NCI-H82 (cell line): ENCODE measurements at regions not wholly inside any gene's neighbourhood (a gene's known extent, or its start where the extent isn't known, plus 50 kb on each side); places are given as distances from the start of the nearest gene placed in this dataset.
A peak's percentile ranks its signal among the peaks of the same experiment; 100 is the strongest.
"Not testable (repeated sequence)": the region's sequence is repeated elsewhere in the genome, so short reads cannot be mapped to it uniquely, and the experiment has no call there.

ENCODE experiments used
- DNase-seq: peaks from one replicate; lab custom pipeline; 2025; lab: John Stamatoyannopoulos, UW

DNA sequence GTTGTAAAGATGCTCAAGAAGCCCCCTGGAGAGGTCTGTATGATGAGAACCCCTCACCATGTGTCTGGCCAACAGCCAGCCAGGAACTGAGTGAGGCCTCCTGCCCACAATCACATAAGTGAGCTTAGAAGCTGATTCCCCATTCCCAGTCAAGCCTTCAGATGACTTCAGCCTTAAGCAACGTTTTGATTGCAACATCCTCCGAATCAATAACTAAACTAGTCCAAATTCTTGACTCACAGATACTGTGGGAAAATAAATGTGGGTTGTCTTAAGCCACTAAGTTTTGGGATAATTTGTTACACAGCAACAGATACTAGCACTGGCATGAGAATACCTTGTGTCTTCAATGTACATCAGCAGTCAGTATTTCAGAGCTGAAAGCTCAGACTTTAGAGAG is 54.5 kb upstream of the HS3ST4 start:
- no peak for DNase-seq

DNA sequence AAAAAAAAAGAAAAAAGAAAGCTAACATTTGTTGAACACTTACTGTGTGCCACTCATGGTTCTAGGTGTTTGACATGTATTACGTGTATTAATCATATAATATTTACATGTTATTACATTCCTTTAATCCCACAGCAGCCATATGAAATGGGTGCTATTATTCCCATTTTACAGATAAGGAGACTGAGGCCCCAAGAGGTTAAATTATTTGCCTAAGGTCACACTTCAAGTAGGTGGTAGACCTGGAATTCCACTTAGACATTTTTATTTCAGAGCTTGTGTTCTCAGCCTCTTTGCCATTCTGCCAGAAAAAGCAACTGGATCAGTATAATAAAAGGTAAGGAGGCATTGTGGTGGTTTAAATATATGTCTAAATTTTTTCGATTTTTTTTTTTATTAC is 55.1 kb upstream of the HS3ST4 start:
- DNase-seq = no peak

DNA sequence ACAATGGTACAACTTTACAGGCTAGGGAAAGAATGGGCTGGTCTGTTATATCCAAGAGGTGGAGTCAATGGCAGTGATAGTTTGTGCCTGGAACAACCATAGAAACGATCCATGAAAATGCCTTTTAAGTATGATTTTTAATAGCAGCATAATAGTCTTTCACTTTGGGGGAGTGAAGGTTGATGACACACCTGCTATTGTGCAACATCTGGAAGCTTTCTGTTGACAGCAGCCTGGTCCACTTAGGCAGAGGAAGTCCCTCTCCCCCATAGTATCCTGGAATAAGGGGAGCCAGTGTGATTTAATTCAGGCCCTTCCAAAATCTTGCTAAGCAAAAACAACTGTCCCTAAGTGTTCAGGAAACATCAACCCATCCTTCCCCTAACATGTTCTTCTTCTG is 56.3 kb upstream of the HS3ST4 start:
- DNase-seq = no peak

- DNase-seq = no peak
Measured at GRCh38 chr16:25633549-25633948, 58.2 kb upstream of the HS3ST4 start.

DNA sequence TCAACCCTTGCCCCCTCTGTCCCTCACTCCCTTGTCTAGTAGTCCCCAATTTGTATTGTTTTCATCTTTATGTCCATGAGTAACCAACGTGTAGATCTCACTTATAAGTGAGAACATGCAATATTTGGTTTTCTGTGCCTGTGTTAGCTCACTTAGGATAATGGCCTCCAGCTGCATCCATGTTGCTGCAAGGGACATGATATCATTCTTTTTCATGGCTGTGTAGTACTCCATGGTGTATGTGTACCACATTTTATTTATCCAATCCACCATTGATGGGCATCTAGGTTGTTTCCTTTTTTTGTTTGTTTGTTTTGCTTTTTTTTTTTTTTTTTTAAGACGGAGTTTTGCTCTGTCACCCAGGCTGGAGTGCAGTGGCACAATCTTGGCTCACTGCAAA is 63.0 kb upstream of the HS3ST4 start:
- no peak for DNase-seq

DNA sequence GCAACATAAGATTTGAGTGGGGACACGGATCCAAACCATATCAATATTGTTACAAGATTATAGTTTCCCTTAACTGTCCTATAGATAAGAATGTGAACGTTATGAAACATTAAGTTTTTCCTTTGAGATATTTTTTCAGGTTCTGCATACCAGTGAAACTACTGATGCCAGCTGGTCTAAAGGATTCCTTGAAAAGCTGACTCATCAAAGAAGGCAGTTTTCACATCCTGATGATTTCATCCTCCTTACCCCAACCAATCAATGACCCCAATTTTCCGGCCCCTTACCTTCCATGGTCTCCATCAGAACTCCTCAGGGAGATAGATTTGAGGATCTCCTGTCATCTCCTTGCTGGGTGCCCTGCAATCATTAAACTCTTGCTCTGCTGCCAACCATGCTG is 64.1 kb upstream of the HS3ST4 start:
- no peak for DNase-seq

DNA sequence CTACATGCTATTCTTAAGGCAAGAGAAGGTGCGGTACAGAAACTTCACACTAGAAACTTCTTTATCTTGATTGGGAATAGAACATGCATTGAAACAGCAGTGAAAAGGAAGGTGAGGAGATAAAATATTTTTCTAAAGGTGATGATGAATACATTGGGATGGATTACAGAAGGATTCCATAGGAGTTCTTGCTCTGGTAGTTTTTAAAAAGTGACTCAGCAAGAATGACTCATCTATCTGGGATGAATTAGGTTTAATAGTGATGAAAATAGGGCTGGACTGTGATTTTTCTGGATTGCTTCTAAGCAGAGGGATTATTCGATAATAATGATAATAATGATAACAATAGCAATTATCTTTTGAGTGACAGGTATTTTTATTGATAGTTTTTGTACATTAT is 65.6 kb upstream of the HS3ST4 start:
- no peak for DNase-seq

DNA sequence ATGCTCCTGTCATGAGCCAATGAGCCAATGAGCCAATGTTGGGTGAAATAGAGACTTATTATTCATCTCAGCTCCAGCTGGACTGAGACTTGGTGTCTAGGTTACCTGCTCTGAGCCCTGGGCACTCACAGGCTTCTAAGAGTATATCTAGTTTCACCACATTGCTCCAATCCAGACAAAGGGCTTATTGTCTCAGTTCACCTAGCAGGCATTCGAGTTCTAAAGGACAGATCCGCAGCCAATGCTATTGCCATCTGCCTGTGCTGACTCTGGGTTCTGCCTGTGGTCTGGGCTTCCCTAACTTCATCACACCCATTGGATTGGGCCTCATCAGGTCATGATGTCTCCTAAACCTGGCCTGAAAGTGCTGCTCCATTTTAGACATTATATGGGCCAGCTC is 66.1 kb upstream of the HS3ST4 start:
- no peak for DNase-seq

DNA sequence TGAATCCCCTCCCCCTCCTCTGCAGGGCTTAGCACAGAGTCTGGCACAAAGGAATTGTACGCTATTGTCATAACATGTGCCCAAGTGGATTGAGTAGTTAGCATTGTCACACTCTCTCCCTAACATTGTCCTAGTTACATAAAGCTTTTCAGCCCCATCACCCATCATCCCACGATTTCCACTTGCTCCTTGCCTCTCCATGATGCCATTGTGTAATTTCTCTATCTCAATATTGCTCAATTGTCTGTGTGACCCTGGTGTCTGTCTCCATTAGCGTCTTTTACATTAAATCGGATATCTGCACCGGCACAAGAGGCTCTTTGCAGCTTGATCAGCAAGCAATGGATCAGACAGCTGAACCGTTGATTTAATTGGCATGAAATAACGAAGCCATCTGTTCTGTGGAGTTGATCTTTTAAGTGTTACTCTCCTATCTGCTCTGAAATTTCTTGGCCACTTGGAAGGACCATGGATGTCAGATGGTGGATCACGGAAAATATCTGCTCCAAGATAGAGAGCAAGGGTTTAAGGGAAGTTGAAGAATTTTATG is 77.0 kb upstream of the HS3ST4 start:
- DNase-seq = peak; percentile 97

- peak; percentile 81 for DNase-seq
Measured at GRCh38 chr16:25613931-25614330, 77.8 kb upstream of the HS3ST4 start.

GRCh38 chr16:25608002-25608401 is 83.8 kb upstream of the HS3ST4 start:
- peak; percentile 25 for DNase-seq

DNA sequence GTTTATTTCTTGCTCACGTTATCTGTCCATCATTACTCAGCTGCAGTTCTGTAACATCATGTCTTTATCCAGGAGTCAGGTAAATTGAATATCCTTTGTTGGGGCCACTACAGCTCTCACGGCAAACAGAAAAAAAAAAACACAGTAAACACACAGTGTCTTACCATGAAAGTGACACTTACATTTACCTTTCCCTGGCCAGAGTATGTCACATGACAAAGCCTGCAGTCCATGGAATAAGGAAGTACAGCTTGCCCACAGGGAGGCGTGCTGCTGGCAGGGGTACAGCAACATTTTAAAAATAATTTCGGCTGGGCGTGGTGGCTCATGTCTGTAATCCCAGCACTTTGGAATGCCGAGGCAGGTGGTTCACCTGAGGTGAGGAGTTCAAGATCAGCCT is 85.7 kb upstream of the HS3ST4 start:
- DNase-seq = no peak

- peak; percentile 45 for DNase-seq
Measured at GRCh38 chr16:25605381-25605780, 86.4 kb upstream of the HS3ST4 start.

- DNase-seq = not testable (repeated sequence)
Measured at GRCh38 chr16:25601306-25601705, 90.5 kb upstream of the HS3ST4 start.

DNA sequence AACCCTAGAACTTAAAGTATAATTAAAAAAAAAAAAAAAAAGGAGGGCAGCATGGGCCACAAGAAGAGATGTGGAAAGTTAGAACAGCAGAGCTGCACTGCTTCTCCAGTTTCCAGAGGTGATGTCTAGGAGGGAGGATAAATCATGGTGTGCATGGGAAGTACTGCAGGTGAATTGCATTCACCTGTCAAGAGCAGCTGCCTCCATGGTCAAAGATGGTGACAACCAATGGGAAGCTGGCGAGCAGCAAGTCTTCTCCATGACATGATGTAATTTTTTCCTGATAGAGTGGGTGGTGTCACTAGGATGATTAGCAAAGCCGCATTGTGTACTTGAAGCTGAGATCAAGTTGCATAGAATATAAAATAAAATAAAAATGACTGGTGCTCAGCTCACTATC is 95.6 kb upstream of the HS3ST4 start:
- no peak for DNase-seq

DNA sequence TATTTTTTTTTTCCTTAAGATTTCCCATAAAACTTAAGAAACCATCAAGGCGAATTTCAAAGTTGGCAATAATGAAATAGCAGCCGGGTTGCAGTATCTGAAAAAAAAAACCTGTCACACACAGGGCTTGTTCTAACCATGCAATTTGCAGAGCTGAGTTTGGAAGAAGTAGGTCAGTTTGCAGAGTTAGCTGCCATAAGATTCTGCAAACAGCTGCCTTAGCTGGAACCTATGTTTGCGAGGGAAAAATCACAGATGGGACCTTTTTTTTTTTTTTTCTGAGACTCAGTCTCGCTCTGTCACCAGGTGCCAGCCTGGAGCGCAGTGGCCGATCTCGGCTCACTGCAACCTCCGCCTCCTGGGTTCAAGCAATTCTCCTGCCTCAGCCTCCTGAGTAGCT is 98.5 kb upstream of the HS3ST4 start:
- DNase-seq = no peak

- DNase-seq = no peak
Measured at GRCh38 chr16:25587783-25588182, 104.0 kb upstream of the HS3ST4 start.

DNA sequence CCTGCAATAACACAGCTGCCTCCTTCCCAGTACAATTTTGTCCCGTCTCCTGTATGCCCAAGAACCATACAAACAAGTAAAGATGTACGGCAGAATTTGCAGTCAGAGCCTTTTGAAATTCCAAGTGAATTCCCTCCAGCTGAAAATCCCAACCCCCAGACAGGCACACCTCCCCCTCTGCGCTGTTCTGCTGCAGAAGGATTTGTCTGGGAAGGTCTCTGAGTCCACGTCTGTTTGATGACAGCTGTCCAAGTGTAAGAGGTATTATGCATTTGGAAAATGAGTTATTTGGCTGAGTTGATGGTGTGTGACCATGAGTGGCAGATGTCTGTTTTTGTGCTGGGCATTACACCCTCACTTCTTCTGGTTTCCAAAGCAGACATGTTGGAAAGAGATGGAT is 104.9 kb upstream of the HS3ST4 start:
- peak; percentile 83 for DNase-seq

DNA sequence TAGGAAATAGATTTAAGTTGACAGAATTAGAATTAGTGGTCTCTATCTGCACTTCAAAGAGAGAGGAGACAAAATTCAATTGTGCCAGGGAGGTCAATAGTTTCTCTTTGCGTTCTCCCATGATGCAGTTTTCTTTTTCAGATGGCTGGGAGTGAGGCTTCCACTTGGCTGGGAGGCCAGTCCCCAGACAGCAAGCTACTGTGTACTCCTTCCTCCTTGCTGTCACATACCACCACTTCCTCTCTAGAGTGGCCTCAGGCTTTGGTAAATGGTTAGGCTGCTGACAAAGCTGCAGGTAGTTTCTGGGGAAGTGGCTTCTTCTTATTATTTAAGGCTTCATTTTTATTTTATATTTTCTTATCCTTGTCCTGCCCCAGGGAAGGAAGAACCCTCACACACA is 106.2 kb upstream of the HS3ST4 start:
- DNase-seq = no peak

DNA sequence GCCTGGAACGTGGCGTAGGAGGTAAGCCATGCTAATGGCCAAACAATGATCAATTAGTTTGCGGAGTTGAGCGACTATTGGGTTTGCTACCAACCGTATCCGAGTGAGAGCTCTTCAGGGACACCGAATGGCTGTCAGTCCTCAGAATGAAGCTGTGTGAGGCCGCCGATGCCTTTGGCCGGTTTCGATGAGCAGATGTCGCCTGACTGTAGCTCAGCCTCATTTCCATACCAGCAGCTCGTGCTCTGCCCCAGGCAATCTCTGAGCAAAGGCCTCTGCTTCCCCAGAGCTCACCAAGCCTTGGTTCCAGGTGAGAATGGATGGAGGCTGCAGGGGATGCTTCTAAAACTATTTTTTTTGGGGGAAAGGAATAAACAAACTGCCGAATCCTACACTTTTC is 111.7 kb upstream of the HS3ST4 start:
- DNase-seq = no peak

DNA sequence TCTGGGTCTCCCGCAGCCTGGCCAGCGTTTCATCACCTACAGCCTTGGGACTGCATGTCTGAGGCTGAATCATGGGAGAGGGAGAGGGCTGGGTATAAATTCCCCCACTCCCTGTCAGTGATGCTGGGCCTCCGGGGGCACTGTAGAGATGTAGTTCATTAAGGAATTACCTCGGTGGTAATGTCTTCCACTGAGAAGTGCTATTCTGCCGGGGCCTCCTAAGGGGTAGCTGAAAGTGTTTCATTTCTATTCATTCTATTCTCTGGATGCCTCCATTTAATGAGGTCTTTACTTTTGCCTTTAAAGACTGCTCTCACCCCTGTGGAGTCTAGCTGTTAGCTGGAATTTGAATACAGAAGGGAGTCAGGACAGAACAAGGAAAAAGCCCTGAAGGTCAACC is 116.4 kb upstream of the HS3ST4 start:
- DNase-seq = peak; percentile 2

GRCh38 chr16:25571712-25572111 is 120.0 kb upstream of the HS3ST4 start:
- no peak for DNase-seq

DNA sequence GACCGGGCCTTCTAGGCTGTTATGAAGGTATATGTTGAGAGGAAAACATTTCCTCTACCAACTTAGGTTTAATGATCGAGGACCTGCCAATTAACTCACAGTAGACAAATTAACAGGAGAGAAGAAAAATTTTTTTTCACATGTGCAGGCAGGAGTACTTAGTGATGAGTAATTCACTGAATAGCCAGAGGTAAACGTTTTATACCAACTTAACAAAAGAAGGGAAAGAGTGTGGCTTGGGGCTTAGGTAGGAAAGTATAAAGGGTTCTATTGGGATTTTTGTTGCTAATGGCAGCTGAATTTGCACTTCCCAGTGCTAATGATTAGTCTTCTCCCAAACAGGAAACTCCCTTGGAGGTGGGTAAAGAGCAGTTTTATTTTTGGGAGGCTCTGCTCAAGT is 121.6 kb upstream of the HS3ST4 start:
- DNase-seq = no peak

GRCh38 chr16:25568991-25569390 is 122.8 kb upstream of the HS3ST4 start:
- no peak for DNase-seq

DNA sequence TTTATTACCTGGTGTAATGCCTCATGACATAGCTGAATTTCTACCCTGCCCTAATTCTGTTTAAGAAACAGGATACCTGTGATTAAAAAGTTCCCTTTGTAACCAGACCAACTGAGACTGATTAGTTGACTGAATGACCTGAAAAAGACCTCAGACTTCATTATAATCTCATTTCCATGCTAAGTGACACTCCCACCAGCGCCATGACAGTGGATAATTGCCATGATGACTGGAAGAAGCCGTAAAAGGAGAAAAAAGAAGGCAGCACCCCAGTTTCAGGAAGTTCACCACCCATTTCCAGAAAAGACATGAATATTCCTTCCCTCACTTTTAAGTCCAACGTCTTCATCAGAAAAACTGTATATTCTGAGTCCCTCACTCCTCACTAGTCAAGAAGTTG is 125.6 kb upstream of the HS3ST4 start:
- DNase-seq = no peak
